HG02970 (cell line): ENCODE measurements at regions not wholly inside any gene's neighbourhood (a gene's known extent, or its start where the extent isn't known, plus 50 kb on each side); places are given as distances from the start of the nearest gene placed in this dataset.
"Not testable (repeated sequence)": the region's sequence is repeated elsewhere in the genome, so short reads cannot be mapped to it uniquely, and the experiment has no call there.

Experiments
- ATAC-seq: cut with Tn5 transposase; IDR thresholded peaks from one replicate; pipeline ENCODE4 v1.9.1; 2021; ENCODE audit warnings: mild to moderate bottlenecking, moderate library complexity, moderate number of reproducible peaks; ENCODE audit not compliant: unreplicated experiment, low FRiP score

- no peak for ATAC-seq
Measured at GRCh38 chr13:90047600-90047999, 1299.9 kb upstream of the MIR17HG start.

- ATAC-seq = no peak
Measured at GRCh38 chr13:90049989-90050671, 1297.4 kb upstream of the MIR17HG start.

GRCh38 chr13:90055121-90055520 is 1292.4 kb upstream of the MIR17HG start:
- no peak for ATAC-seq

GRCh38 chr13:90055760-90056159 is 1291.7 kb upstream of the MIR17HG start:
- ATAC-seq = no peak

- not testable (repeated sequence) for ATAC-seq
Measured at GRCh38 chr13:90064226-90064625, 1283.3 kb upstream of the MIR17HG start.

- no peak for ATAC-seq
Measured at GRCh38 chr13:90068658-90069057, 1278.8 kb upstream of the MIR17HG start.

GRCh38 chr13:90070362-90070761 is 1277.1 kb upstream of the MIR17HG start:
- ATAC-seq = no peak

- no peak for ATAC-seq
Measured at GRCh38 chr13:90070837-90071525, 1276.5 kb upstream of the MIR17HG start.

GRCh38 chr13:90084684-90085290 is 1262.7 kb upstream of the MIR17HG start:
- ATAC-seq = no peak

- no peak for ATAC-seq
Measured at GRCh38 chr13:90089051-90089450, 1258.4 kb upstream of the MIR17HG start.

GRCh38 chr13:90091611-90092010 is 1255.9 kb upstream of the MIR17HG start:
- no peak for ATAC-seq

GRCh38 chr13:90094357-90094756 is 1253.1 kb upstream of the MIR17HG start:
- ATAC-seq = no peak

- no peak for ATAC-seq
Measured at GRCh38 chr13:90098577-90098976, 1248.9 kb upstream of the MIR17HG start.

- ATAC-seq = no peak
Measured at GRCh38 chr13:90099847-90100246, 1247.6 kb upstream of the MIR17HG start.

- no peak for ATAC-seq
Measured at GRCh38 chr13:90103099-90103784, 1244.2 kb upstream of the MIR17HG start.

- no peak for ATAC-seq
Measured at GRCh38 chr13:90104764-90105163, 1242.7 kb upstream of the MIR17HG start.

- ATAC-seq = no peak
Measured at GRCh38 chr13:90105276-90105675, 1242.2 kb upstream of the MIR17HG start.

- ATAC-seq = no peak
Measured at GRCh38 chr13:90105849-90106496, 1241.5 kb upstream of the MIR17HG start.

GRCh38 chr13:90107661-90108060 is 1239.8 kb upstream of the MIR17HG start:
- no peak for ATAC-seq

GRCh38 chr13:90108547-90108946 is 1238.9 kb upstream of the MIR17HG start:
- ATAC-seq = no peak

GRCh38 chr13:90116121-90116520 is 1231.4 kb upstream of the MIR17HG start:
- ATAC-seq = no peak
